HG02759 (cell line): ENCODE measurements at regions not wholly inside any gene's neighbourhood (a gene's known extent, or its start where the extent isn't known, plus 50 kb on each side); places are given as distances from the start of the nearest gene placed in this dataset.

Experiments
- ATAC-seq: cut with Tn5 transposase; IDR thresholded peaks from one replicate; pipeline ENCODE4 v1.9.1; 2021; ENCODE audit warnings: mild to moderate bottlenecking, moderate library complexity; ENCODE audit not compliant: unreplicated experiment

- ATAC-seq: no peak
Observed at GRCh38 chr2:157125685-157126084, 131.8 kb upstream of the GALNT5 start.

GRCh38 chr2:157127249-157128012, 130.1 kb upstream of the GALNT5 start:
- no peak for ATAC-seq

- ATAC-seq: no peak
Observed at GRCh38 chr2:157143901-157144300, 113.6 kb upstream of the GALNT5 start.

GRCh38 chr2:157149270-157149669, 108.2 kb upstream of the GALNT5 start:
- no peak for ATAC-seq

GRCh38 chr2:157150747-157151146, 106.8 kb upstream of the GALNT5 start:
- ATAC-seq: peak; percentile 87

- no peak for ATAC-seq
Observed at GRCh38 chr2:157152362-157152761, 105.1 kb upstream of the GALNT5 start.

- ATAC-seq: no peak
Observed at GRCh38 chr2:157155992-157156391, 101.5 kb upstream of the GALNT5 start.

GRCh38 chr2:157158111-157158510, 99.4 kb upstream of the GALNT5 start:
- ATAC-seq: no peak

GRCh38 chr2:157159221-157159934, 98.1 kb upstream of the GALNT5 start:
- ATAC-seq: no peak

- ATAC-seq: no peak
Observed at GRCh38 chr2:157160111-157160510, 97.4 kb upstream of the GALNT5 start.

GRCh38 chr2:157164370-157164769, 93.1 kb upstream of the GALNT5 start:
- no peak for ATAC-seq

GRCh38 chr2:157164891-157165290, 92.6 kb upstream of the GALNT5 start:
- ATAC-seq: no peak

GRCh38 chr2:157168501-157168900, 89.0 kb upstream of the GALNT5 start:
- ATAC-seq: no peak

GRCh38 chr2:157169889-157170288, 87.6 kb upstream of the GALNT5 start:
- ATAC-seq: no peak

- ATAC-seq: no peak
Observed at GRCh38 chr2:157170299-157170698, 87.2 kb upstream of the GALNT5 start.

- no peak for ATAC-seq
Observed at GRCh38 chr2:157172239-157172638, 85.3 kb upstream of the GALNT5 start.

GRCh38 chr2:157172866-157173578, 84.5 kb upstream of the GALNT5 start:
- no peak for ATAC-seq

- no peak for ATAC-seq
Observed at GRCh38 chr2:157173740-157174184, 83.7 kb upstream of the GALNT5 start.

GRCh38 chr2:157174321-157174720, 83.2 kb upstream of the GALNT5 start:
- no peak for ATAC-seq

- ATAC-seq: no peak
Observed at GRCh38 chr2:157176602-157177001, 80.9 kb upstream of the GALNT5 start.

GRCh38 chr2:157178874-157179273, 78.6 kb upstream of the GALNT5 start:
- no peak for ATAC-seq
